MM.1S (cell line): ENCODE measurements at regions not wholly inside any gene's neighbourhood (a gene's known extent, or its start where the extent isn't known, plus 50 kb on each side); places are given as distances from the start of the nearest gene placed in this dataset.

ENCODE experiments used
- DNase-seq: peaks from one replicate; pipeline ENCODE4 v3.0.0-alpha.2; 2015
- H2AFZ ChIP-seq: fragments of 300-600 bp; sonication (generic); 2 replicates; pipeline ENCODE4 v1.6.0; 2016; ENCODE audit warnings: antibody characterized with exemption, low read length
- H3F3A ChIP-seq: fragments of 300-600 bp; sonication (generic); 2 replicates; pipeline ENCODE4 v1.6.1; 2016; ENCODE audit warnings: mild to moderate bottlenecking, antibody characterized with exemption, low read length, moderate library complexity, mixed read lengths; ENCODE audit not compliant: insufficient read depth
- H3K27ac ChIP-seq: fragments of 300-600 bp; sonication (generic); 2 replicates; pipeline ENCODE4 v1.5.1; 2016; ENCODE audit warnings: mild to moderate bottlenecking, low read length
- H3K27me3 ChIP-seq: fragments of 300-600 bp; sonication (generic); replicated peaks from 2 replicates; pipeline ENCODE4 v1.6.0; 2016; ENCODE audit warnings: low read length; ENCODE audit not compliant: insufficient read depth
- H3K36me3 ChIP-seq: fragments of 300-600 bp; sonication (generic); replicated peaks from 2 replicates; pipeline ENCODE4 v1.6.1; 2016; ENCODE audit warnings: mild to moderate bottlenecking, low read length, mixed read lengths; ENCODE audit not compliant: insufficient read depth
- H3K4me1 ChIP-seq: fragments of 300-600 bp; sonication (generic); 2 replicates; pipeline ENCODE4 v1.6.1; 2016; ENCODE audit warnings: low read length, mixed read lengths
- H3K4me2 ChIP-seq: fragments of 300-600 bp; sonication (generic); 2 replicates; pipeline ENCODE4 v1.6.0; 2016; ENCODE audit warnings: low read depth, low read length
- H3K4me3 ChIP-seq: fragments of 300-600 bp; sonication (generic); 2 replicates; pipeline ENCODE4 v1.5.1; 2016; ENCODE audit warnings: low read length, mixed read lengths
- H3K79me2 ChIP-seq: fragments of 300-600 bp; sonication (generic); 2 replicates; pipeline ENCODE4 v1.6.1; 2016; ENCODE audit warnings: mixed run types, low read length, mixed read lengths
- H3K9ac ChIP-seq: fragments of 300-600 bp; sonication (generic); 2 replicates; pipeline ENCODE4 v1.6.1; 2016; ENCODE audit warnings: low read length, mixed read lengths
- H3K9me2 ChIP-seq: fragments of 300-600 bp; sonication (generic); replicated peaks from 2 replicates; pipeline ENCODE4 v1.6.1; 2016; ENCODE audit warnings: mild to moderate bottlenecking, low read length, mixed read lengths; ENCODE audit not compliant: insufficient read depth
- H3K9me3 ChIP-seq: fragments of 300-600 bp; sonication (generic); replicated peaks from 2 replicates; pipeline ENCODE4 v1.6.1; 2016; ENCODE audit warnings: mild to moderate bottlenecking, low read length, mixed read lengths; ENCODE audit not compliant: insufficient read depth
- H4K20me1 ChIP-seq: fragments of 300-600 bp; sonication (generic); 2 replicates; pipeline ENCODE4 v1.6.1; 2016; ENCODE audit warnings: mild to moderate bottlenecking, low read length, moderate library complexity, mixed read lengths; ENCODE audit not compliant: insufficient read depth
- EZH2 ChIP-seq: fragments of 300-600 bp; sonication (generic); optimal IDR thresholded peaks from 2 replicates; pipeline ENCODE3; 2017; ENCODE audit warnings: low read depth, mild to moderate bottlenecking, antibody characterized with exemption, low read length, mixed read lengths
- EZH2phosphoT487 ChIP-seq: fragments of 300-600 bp; sonication (generic); IDR thresholded peaks from 2 replicates; pipeline ENCODE4 v1.6.1; 2018; ENCODE audit warnings: antibody characterized with exemption, low read length
- TF ChIP-seq, protein P1 (sequence below): fragments of 300-600 bp; sonication (generic); IDR thresholded peaks from 2 replicates; pipeline ENCODE4 v1.5.1; 2016; ENCODE audit warnings: antibody characterized with exemption, low read length, mixed read lengths

GRCh38 chr13:89955773-89956172 is 1391.7 kb upstream of the MIR17HG start:
- Histone ChIP-seq H3K4me3 (no peak overlapping the region), H3F3A (no peaks in the 10 kb centered on the region), H3K9ac (no peak overlapping the region), H3K36me3 (no peaks in the 10 kb centered on the region), H3K9me2 (no peaks in the 10 kb centered on the region), H3K4me1 (no peaks in the 10 kb centered on the region), H3K4me2 (no peak overlapping the region), H2AFZ (no peak overlapping the region), H4K20me1 (no peaks in the 10 kb centered on the region), H3K27ac (no peak overlapping the region), H3K79me2 (no peaks in the 10 kb centered on the region), H3K9me3 (no peaks in the 10 kb centered on the region), H3K27me3 (no peaks in the 10 kb centered on the region)
- TF ChIP-seq, protein P1, sequence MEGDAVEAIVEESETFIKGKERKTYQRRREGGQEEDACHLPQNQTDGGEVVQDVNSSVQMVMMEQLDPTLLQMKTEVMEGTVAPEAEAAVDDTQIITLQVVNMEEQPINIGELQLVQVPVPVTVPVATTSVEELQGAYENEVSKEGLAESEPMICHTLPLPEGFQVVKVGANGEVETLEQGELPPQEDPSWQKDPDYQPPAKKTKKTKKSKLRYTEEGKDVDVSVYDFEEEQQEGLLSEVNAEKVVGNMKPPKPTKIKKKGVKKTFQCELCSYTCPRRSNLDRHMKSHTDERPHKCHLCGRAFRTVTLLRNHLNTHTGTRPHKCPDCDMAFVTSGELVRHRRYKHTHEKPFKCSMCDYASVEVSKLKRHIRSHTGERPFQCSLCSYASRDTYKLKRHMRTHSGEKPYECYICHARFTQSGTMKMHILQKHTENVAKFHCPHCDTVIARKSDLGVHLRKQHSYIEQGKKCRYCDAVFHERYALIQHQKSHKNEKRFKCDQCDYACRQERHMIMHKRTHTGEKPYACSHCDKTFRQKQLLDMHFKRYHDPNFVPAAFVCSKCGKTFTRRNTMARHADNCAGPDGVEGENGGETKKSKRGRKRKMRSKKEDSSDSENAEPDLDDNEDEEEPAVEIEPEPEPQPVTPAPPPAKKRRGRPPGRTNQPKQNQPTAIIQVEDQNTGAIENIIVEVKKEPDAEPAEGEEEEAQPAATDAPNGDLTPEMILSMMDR = no peak
- no peak for TF ChIP-seq EZH2
- TF ChIP-seq EZH2phosphoT487 = no peak
- no peak for DNase-seq

- H3K27me3 ChIP-seq = no peaks in the 10 kb centered on the region
- no peak for TF ChIP-seq EZH2
- TF ChIP-seq, protein P1 = no peak
- no peak for TF ChIP-seq EZH2phosphoT487
- H3K4me2 ChIP-seq = no peak overlapping the region
- H3K36me3 ChIP-seq = no peaks in the 10 kb centered on the region
- no peak for DNase-seq
- H3K4me1 ChIP-seq = no peaks in the 10 kb centered on the region
- H2AFZ ChIP-seq = no peak overlapping the region
- no peaks in the 10 kb centered on the region for H3F3A ChIP-seq
- H3K9me2 ChIP-seq = no peaks in the 10 kb centered on the region
- H3K9me3 ChIP-seq = no peaks in the 10 kb centered on the region
- H3K79me2 ChIP-seq = no peaks in the 10 kb centered on the region
- no peaks in the 10 kb centered on the region for H4K20me1 ChIP-seq
- H3K4me3 ChIP-seq = no peak overlapping the region
- H3K27ac ChIP-seq = no peak overlapping the region
- H3K9ac ChIP-seq = no peak overlapping the region
These were observed 1388.4 kb upstream of the MIR17HG start for GRCh38 chr13:89959074-89959473.

- Histone ChIP-seq H3K36me3 (no peaks in the 10 kb centered on the region), H3K27me3 (no peaks in the 10 kb centered on the region), H3K4me3 (no peak overlapping the region), H3K79me2 (no peaks in the 10 kb centered on the region), H2AFZ (no peak overlapping the region), H3F3A (no peaks in the 10 kb centered on the region), H3K9ac (no peak overlapping the region), H3K4me2 (no peak overlapping the region), H3K9me3 (no peaks in the 10 kb centered on the region), H3K4me1 (no peaks in the 10 kb centered on the region), H4K20me1 (no peaks in the 10 kb centered on the region), H3K27ac (no peak overlapping the region), H3K9me2 (no peaks in the 10 kb centered on the region)
- no peak for DNase-seq
- TF ChIP-seq EZH2phosphoT487 (no peak), EZH2 (no peak)
- TF ChIP-seq, protein P1 = no peak
These were observed 1382.2 kb upstream of the MIR17HG start for GRCh38 chr13:89965252-89965651.
